ENCODE measurements at regions not wholly inside any gene's neighbourhood (a gene's known extent, or its start where the extent isn't known, plus 50 kb on each side); places are given as distances from the start of the nearest gene placed in this dataset.

- no peak overlapping the region for H3K27ac Mint-ChIP-seq
- H3K9me3 Mint-ChIP-seq, result peaks cover 8% of the 10 kb centered on the region in 2 donors
- no peaks in the 10 kb centered on the region for H3K36me3 Mint-ChIP-seq
- no peak for ATAC-seq
- no peak for DNase-seq (ENCODE audit: low spot score in 2 of 2)
These were observed 177.1 kb upstream of the KLHL29 start for GRCh38 chr2:23207871-23208270.

- Mint-ChIP-seq H3K36me3 (no peaks in the 10 kb centered on the region), H3K27ac (no peak overlapping the region), H3K9me3 (peaks cover 4% of the 10 kb centered on the region in 2 donors)
- ATAC-seq (no peak), DNase-seq (ENCODE audit: low spot score in 2 of 2) (no peak)
These were observed 176.6 kb upstream of the KLHL29 start for GRCh38 chr2:23208339-23208738.

- DNase-seq (ENCODE audit: low spot score in 2 of 2), result no peak
- Mint-ChIP-seq H3K36me3 (no peaks in the 10 kb centered on the region), H3K27ac (no peak overlapping the region), H3K9me3 (no peaks in the 10 kb centered on the region)
- no peak for ATAC-seq
These were observed 175.9 kb upstream of the KLHL29 start for GRCh38 chr2:23209059-23209458.

GRCh38 chr2:23211987-23212583, 172.9 kb upstream of the KLHL29 start:
- ATAC-seq (no peak), DNase-seq (ENCODE audit: low spot score in 2 of 2) (no peak)
- Mint-ChIP-seq H3K9me3 (no peaks in the 10 kb centered on the region), H3K36me3 (no peaks in the 10 kb centered on the region), H3K27ac (no peak overlapping the region)

GRCh38 chr2:23213196-23213595, 171.8 kb upstream of the KLHL29 start:
- no peak for ATAC-seq

GRCh38 chr2:23215016-23215415, 170.0 kb upstream of the KLHL29 start:
- Mint-ChIP-seq H3K9me3 (no peaks in the 10 kb centered on the region), H3K27ac (no peak overlapping the region), H3K36me3 (no peaks in the 10 kb centered on the region)
- no peak for ATAC-seq
- no peak for DNase-seq (ENCODE audit: low spot score in 2 of 2)

More at GRCh38 chr2:23213196-23213595, 171.8 kb upstream of the KLHL29 start:
- Mint-ChIP-seq H3K36me3 (no peaks in the 10 kb centered on the region), H3K27ac (no peak overlapping the region), H3K9me3 (no peaks in the 10 kb centered on the region)
- no peak for DNase-seq (ENCODE audit: low spot score in 2 of 2)

GRCh38 chr2:23219666-23220065, 165.3 kb upstream of the KLHL29 start:
- ATAC-seq, result no peak
- no peaks in the 10 kb centered on the region for H3K9me3 Mint-ChIP-seq
- no peak overlapping the region for H3K27ac Mint-ChIP-seq
- no peaks in the 10 kb centered on the region for H3K36me3 Mint-ChIP-seq
- DNase-seq (ENCODE audit: low spot score in 2 of 2), result no peak

GRCh38 chr2:23220513-23221094, 164.4 kb upstream of the KLHL29 start:
- H3K36me3 Mint-ChIP-seq, result no peaks in the 10 kb centered on the region
- no peak for DNase-seq (ENCODE audit: low spot score in 2 of 2)
- no peak for ATAC-seq
- H3K9me3 Mint-ChIP-seq, result no peaks in the 10 kb centered on the region
- H3K27ac Mint-ChIP-seq, result no peak overlapping the region

GRCh38 chr2:23221236-23221635, 163.7 kb upstream of the KLHL29 start:
- Mint-ChIP-seq H3K27ac (no peak overlapping the region), H3K9me3 (no peaks in the 10 kb centered on the region), H3K36me3 (no peaks in the 10 kb centered on the region)
- ATAC-seq, result no peak
- no peak for DNase-seq (ENCODE audit: low spot score in 2 of 2)

- Mint-ChIP-seq H3K27ac (no peak overlapping the region), H3K36me3 (no peaks in the 10 kb centered on the region), H3K9me3 (no peaks in the 10 kb centered on the region)
- ATAC-seq (no peak), DNase-seq (ENCODE audit: low spot score in 2 of 2) (no peak)
These were observed 163.1 kb upstream of the KLHL29 start for GRCh38 chr2:23221901-23222300.

GRCh38 chr2:23230885-23231284, 154.1 kb upstream of the KLHL29 start:
- no peak overlapping the region for H3K27ac Mint-ChIP-seq
- H3K9me3 Mint-ChIP-seq, result no peaks in the 10 kb centered on the region
- no peak for ATAC-seq
- DNase-seq (ENCODE audit: low spot score in 2 of 2), result no peak
- H3K36me3 Mint-ChIP-seq, result peaks cover 5% of the 10 kb centered on the region in 2 donors

- ATAC-seq, result no peak
- no peak overlapping the region for H3K27ac Mint-ChIP-seq
- peaks cover 5% of the 10 kb centered on the region in 2 donors for H3K36me3 Mint-ChIP-seq
These were observed 153.1 kb upstream of the KLHL29 start for GRCh38 chr2:23231865-23232264.

GRCh38 chr2:23235292-23235691, 149.7 kb upstream of the KLHL29 start:
- H3K36me3 Mint-ChIP-seq, result peaks cover 5% of the 10 kb centered on the region in 2 donors
- H3K27ac Mint-ChIP-seq, result no peak overlapping the region
- no peaks in the 10 kb centered on the region for H3K9me3 Mint-ChIP-seq
- no peak for ATAC-seq
- no peak for DNase-seq (ENCODE audit: low spot score in 2 of 2)

More at GRCh38 chr2:23231865-23232264, 153.1 kb upstream of the KLHL29 start:
- no peaks in the 10 kb centered on the region for H3K9me3 Mint-ChIP-seq
- no peak for DNase-seq (ENCODE audit: low spot score in 2 of 2)

- H3K36me3 Mint-ChIP-seq, result peaks cover 4% of the 10 kb centered on the region in 2 donors
- DNase-seq (ENCODE audit: low spot score in 2 of 2), result no peak
- H3K9me3 Mint-ChIP-seq, result no peaks in the 10 kb centered on the region
- no peak overlapping the region for H3K27ac Mint-ChIP-seq
- no peak for ATAC-seq
These were observed 149.2 kb upstream of the KLHL29 start for GRCh38 chr2:23235736-23236135.

GRCh38 chr2:23237147-23237546, 147.8 kb upstream of the KLHL29 start:
- DNase-seq (ENCODE audit: low spot score in 2 of 2), result no peak
- ATAC-seq, result no peak
- Mint-ChIP-seq H3K9me3 (no peaks in the 10 kb centered on the region), H3K27ac (no peak overlapping the region), H3K36me3 (no peaks in the 10 kb centered on the region)

- no peak for ATAC-seq
- DNase-seq (ENCODE audit: low spot score in 2 of 2), result no peak
- H3K36me3 Mint-ChIP-seq, result no peaks in the 10 kb centered on the region
- H3K27ac Mint-ChIP-seq, result no peak overlapping the region
- H3K9me3 Mint-ChIP-seq, result no peaks in the 10 kb centered on the region
These were observed 146.8 kb upstream of the KLHL29 start for GRCh38 chr2:23238011-23238657.

GRCh38 chr2:23239374-23239773, 145.6 kb upstream of the KLHL29 start:
- Mint-ChIP-seq H3K27ac (no peak overlapping the region), H3K36me3 (no peaks in the 10 kb centered on the region), H3K9me3 (no peaks in the 10 kb centered on the region)
- ATAC-seq, result no peak
- DNase-seq (ENCODE audit: low spot score in 2 of 2), result no peak

GRCh38 chr2:23241121-23241520, 143.9 kb upstream of the KLHL29 start:
- H3K9me3 Mint-ChIP-seq, result no peaks in the 10 kb centered on the region
- H3K36me3 Mint-ChIP-seq, result no peaks in the 10 kb centered on the region
- ATAC-seq (no peak), DNase-seq (ENCODE audit: low spot score in 2 of 2) (no peak)
- H3K27ac Mint-ChIP-seq, result no peak overlapping the region

Data from activated naive CD4-positive, alpha-beta T cell treated with anti-CD3 and anti-CD28 coated beads, Interleukin-2, amount 50 U/mL, for 72 hours (primary cell).